ENCODE measurements at regions not wholly inside any gene's neighbourhood (a gene's known extent, or its start where the extent isn't known, plus 50 kb on each side); places are given as distances from the start of the nearest gene placed in this dataset.

DNA sequence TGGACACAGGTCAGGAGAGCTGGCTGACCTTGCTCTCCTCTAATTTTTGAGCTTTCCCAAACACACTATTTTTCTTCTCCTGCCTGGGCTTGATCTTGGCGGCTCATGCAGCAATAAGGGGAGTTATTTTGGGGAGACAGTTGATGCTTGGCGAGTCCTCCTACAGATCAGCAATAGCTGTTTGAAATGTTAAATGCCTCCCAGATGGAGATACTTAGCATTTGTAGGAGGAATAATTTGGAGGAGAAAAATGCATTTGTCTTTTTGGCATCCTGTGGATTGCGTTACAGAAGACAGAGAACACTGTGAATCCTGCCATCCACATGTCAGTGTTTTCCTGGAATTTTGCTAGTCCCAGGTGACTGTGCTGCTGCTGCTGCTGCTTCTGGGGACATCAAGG is 328.0 kb upstream of the XYLT1 start:
- intact Hi-C loops (cut with micrococcal nuclease) = no loop called here
- ATAC-seq (ENCODE audit: low read depth) (no peak), DNase-seq (no peak)
- POLR2A ChIA-PET = no interaction called here
- H3K27me3 Mint-ChIP-seq = peaks cover 1% of the 10 kb centered on the region
- no peak overlapping the region for H3K27ac Mint-ChIP-seq
- H3K9me3 Mint-ChIP-seq = no peaks in the 10 kb centered on the region
- H3K4me3 Mint-ChIP-seq = no peak overlapping the region
- TF ChIP-seq, protein P1, sequence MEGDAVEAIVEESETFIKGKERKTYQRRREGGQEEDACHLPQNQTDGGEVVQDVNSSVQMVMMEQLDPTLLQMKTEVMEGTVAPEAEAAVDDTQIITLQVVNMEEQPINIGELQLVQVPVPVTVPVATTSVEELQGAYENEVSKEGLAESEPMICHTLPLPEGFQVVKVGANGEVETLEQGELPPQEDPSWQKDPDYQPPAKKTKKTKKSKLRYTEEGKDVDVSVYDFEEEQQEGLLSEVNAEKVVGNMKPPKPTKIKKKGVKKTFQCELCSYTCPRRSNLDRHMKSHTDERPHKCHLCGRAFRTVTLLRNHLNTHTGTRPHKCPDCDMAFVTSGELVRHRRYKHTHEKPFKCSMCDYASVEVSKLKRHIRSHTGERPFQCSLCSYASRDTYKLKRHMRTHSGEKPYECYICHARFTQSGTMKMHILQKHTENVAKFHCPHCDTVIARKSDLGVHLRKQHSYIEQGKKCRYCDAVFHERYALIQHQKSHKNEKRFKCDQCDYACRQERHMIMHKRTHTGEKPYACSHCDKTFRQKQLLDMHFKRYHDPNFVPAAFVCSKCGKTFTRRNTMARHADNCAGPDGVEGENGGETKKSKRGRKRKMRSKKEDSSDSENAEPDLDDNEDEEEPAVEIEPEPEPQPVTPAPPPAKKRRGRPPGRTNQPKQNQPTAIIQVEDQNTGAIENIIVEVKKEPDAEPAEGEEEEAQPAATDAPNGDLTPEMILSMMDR (IDR thresholded peaks at IDR 0.05) = no peak
- H3K4me1 Mint-ChIP-seq = no peaks in the 10 kb centered on the region
- no peaks in the 10 kb centered on the region for H3K36me3 Mint-ChIP-seq (ENCODE audit: low read depth)
- CTCF ChIA-PET = no interaction called here

- POLR2A ChIA-PET = no interaction called here
- ATAC-seq (ENCODE audit: low read depth) (no peak), DNase-seq (no peak)
- H3K4me1 Mint-ChIP-seq = no peaks in the 10 kb centered on the region
- CTCF ChIA-PET = no interaction called here
- H3K9me3 Mint-ChIP-seq = no peaks in the 10 kb centered on the region
- H3K27ac Mint-ChIP-seq = no peak overlapping the region
- intact Hi-C loops (cut with micrococcal nuclease) = no loop called here
- no peaks in the 10 kb centered on the region for H3K36me3 Mint-ChIP-seq (ENCODE audit: low read depth)
- TF ChIP-seq, protein P1 (IDR thresholded peaks at IDR 0.05) = no peak
- H3K4me3 Mint-ChIP-seq = no peak overlapping the region
- peaks cover 5% of the 10 kb centered on the region for H3K27me3 Mint-ChIP-seq
These were observed 322.6 kb upstream of the XYLT1 start for GRCh38 chr16:17793354-17793753.

DNA sequence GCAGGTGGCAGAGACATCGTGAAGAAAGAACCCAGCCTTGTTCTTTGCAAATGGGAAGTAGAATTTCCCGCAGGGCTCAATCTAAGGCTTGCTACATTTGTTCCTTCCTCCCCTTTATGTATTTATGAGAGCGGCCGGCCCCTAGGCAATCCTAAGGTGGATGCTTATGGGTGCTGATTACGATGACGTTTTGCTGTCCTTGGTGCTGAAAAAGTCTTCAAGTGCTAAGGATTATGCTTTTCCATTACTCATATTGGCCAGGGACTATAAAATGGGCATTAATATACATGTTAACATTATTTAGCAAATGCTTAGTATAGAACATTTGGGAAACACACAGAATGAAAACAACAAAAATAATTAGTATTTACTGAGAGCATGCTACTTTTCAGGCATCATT is 313.3 kb upstream of the XYLT1 start:
- H3K27ac Mint-ChIP-seq = no peak overlapping the region
- DNase-seq (no peak), ATAC-seq (ENCODE audit: low read depth) (no peak)
- no peaks in the 10 kb centered on the region for H3K4me1 Mint-ChIP-seq
- peaks cover 2% of the 10 kb centered on the region for H3K27me3 Mint-ChIP-seq
- H3K36me3 Mint-ChIP-seq (ENCODE audit: low read depth) = no peaks in the 10 kb centered on the region
- CTCF ChIA-PET = no interaction called here
- H3K4me3 Mint-ChIP-seq = no peak overlapping the region
- H3K9me3 Mint-ChIP-seq = no peaks in the 10 kb centered on the region
- TF ChIP-seq, protein P1 (IDR thresholded peaks at IDR 0.05) = no peak
- intact Hi-C loops (cut with micrococcal nuclease) = no loop called here
- POLR2A ChIA-PET = no interaction called here

DNA sequence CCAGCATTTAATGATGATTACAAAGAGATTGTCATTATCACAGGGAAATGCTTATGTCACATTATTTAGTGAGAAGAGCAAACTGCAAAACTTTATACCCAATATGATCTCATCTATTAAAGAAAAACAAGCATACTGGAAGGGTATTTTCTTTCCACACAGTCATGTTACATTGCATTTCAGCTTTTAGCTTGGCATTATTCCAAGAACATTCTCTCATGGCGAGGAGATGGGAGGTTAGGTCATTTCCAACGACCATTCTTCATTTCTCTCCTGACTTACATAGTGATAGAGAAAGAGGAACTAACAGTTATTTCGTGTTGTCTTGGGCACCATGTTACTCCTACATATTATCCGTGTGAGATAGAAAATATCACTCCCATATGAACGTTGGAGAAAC is 309.4 kb upstream of the XYLT1 start:
- ATAC-seq (ENCODE audit: low read depth) = no peak
- Mint-ChIP-seq H3K4me3 (no peak overlapping the region), H3K9me3 (peaks cover 5% of the 10 kb centered on the region), H3K27me3 (peaks cover 11% of the 10 kb centered on the region), H3K36me3 (ENCODE audit: low read depth) (no peaks in the 10 kb centered on the region), H3K4me1 (no peaks in the 10 kb centered on the region), H3K27ac (no peak overlapping the region)
- ChIA-PET POLR2A (no interaction called here), CTCF (no interaction called here)
- TF ChIP-seq, protein P1 (IDR thresholded peaks at IDR 0.05) = no peak
- intact Hi-C loops (cut with micrococcal nuclease) = no loop called here
- DNase-seq = no peak

- H3K27me3 Mint-ChIP-seq = peaks cover 14% of the 10 kb centered on the region
- peaks cover 5% of the 10 kb centered on the region for H3K9me3 Mint-ChIP-seq
- H3K36me3 Mint-ChIP-seq (ENCODE audit: low read depth) = no peaks in the 10 kb centered on the region
- H3K4me1 Mint-ChIP-seq = no peaks in the 10 kb centered on the region
- ChIA-PET CTCF (no interaction called here), POLR2A (no interaction called here)
- no peak overlapping the region for H3K4me3 Mint-ChIP-seq
- H3K27ac Mint-ChIP-seq = no peak overlapping the region
- ATAC-seq (ENCODE audit: low read depth) (no peak), DNase-seq (no peak)
- intact Hi-C loops (cut with micrococcal nuclease) = no loop called here
- TF ChIP-seq, protein P1 (IDR thresholded peaks at IDR 0.05) = no peak
These were observed 306.7 kb upstream of the XYLT1 start for GRCh38 chr16:17777408-17777863.
